ENCODE measurements at regions not wholly inside any gene's neighbourhood (a gene's known extent, or its start where the extent isn't known, plus 50 kb on each side); places are given as distances from the start of the nearest gene placed in this dataset.

- no peak for ATAC-seq
- intact Hi-C loops (cut with DNase I), result no loop called here
- Histone ChIP-seq H3K4me3 (ENCODE audit: low read length) (no peak overlapping the region), H3K27ac (ENCODE audit: low read length) (no peak overlapping the region), H3K27me3 (ENCODE audit: control insufficient read depth, insufficient read depth) (no peaks in the 10 kb centered on the region), H3K4me1 (ENCODE audit: control insufficient read depth, insufficient read depth, low read length) (peaks cover 2% of the 10 kb centered on the region), H3K9me3 (ENCODE audit: control insufficient read depth, low read length) (no peaks in the 10 kb centered on the region)
- WGBS, result 53% methylated on average over 7 of the region's 7 CpGs
- no peak for DNase-seq
Measured at GRCh38 chr10:84829131-84829530, 500.7 kb downstream of the CCSER2 start.

- DNase-seq (no peak), ATAC-seq (peak; percentile 77 to 81)
- Histone ChIP-seq H3K27me3 (ENCODE audit: control insufficient read depth, insufficient read depth) (no peaks in the 10 kb centered on the region), H3K4me3 (ENCODE audit: low read length) (no peak overlapping the region), H3K4me1 (ENCODE audit: control insufficient read depth, insufficient read depth, low read length) (no peaks in the 10 kb centered on the region), H3K27ac (ENCODE audit: low read length) (peak overlapping the region; percentile 90), H3K9me3 (ENCODE audit: control insufficient read depth, low read length) (no peaks in the 10 kb centered on the region)
- intact Hi-C loops (cut with DNase I), result no loop called here
- whole genome bisulfite sequencing, result 54% methylated on average over 3 of the region's 3 CpGs
Measured at GRCh38 chr10:84837041-84837812, 508.8 kb downstream of the CCSER2 start.

GRCh38 chr10:84837877-84838276 lies 509.5 kb downstream of the CCSER2 start:
- WGBS, result 56% methylated on average over 10 of the region's 10 CpGs
- Histone ChIP-seq H3K4me3 (ENCODE audit: low read length) (no peak overlapping the region), H3K4me1 (ENCODE audit: control insufficient read depth, insufficient read depth, low read length) (no peaks in the 10 kb centered on the region), H3K9me3 (ENCODE audit: control insufficient read depth, low read length) (no peaks in the 10 kb centered on the region), H3K27me3 (ENCODE audit: control insufficient read depth, insufficient read depth) (no peaks in the 10 kb centered on the region), H3K27ac (ENCODE audit: low read length) (peak overlapping the region; percentile 90)
- DNase-seq, result peak; percentile 37 to 86 (median 79)
- peak; percentile 87 to 91 for ATAC-seq
- intact Hi-C loops (cut with DNase I), result no loop called here

GRCh38 chr10:84838851-84839250 lies 510.5 kb downstream of the CCSER2 start:
- Histone ChIP-seq H3K27me3 (ENCODE audit: control insufficient read depth, insufficient read depth) (no peaks in the 10 kb centered on the region), H3K4me1 (ENCODE audit: control insufficient read depth, insufficient read depth, low read length) (no peaks in the 10 kb centered on the region), H3K9me3 (ENCODE audit: control insufficient read depth, low read length) (no peaks in the 10 kb centered on the region), H3K27ac (ENCODE audit: low read length) (no peak overlapping the region), H3K4me3 (ENCODE audit: low read length) (no peak overlapping the region)
- intact Hi-C loops (cut with DNase I), result no loop called here
- no peak for DNase-seq
- no peak for ATAC-seq
- WGBS, result 90% methylated on average over 6 of the region's 6 CpGs

GRCh38 chr10:84842593-84842992 lies 514.2 kb downstream of the CCSER2 start:
- Histone ChIP-seq H3K4me1 (ENCODE audit: control insufficient read depth, insufficient read depth, low read length) (no peaks in the 10 kb centered on the region), H3K9me3 (ENCODE audit: control insufficient read depth, low read length) (no peaks in the 10 kb centered on the region), H3K4me3 (ENCODE audit: low read length) (no peak overlapping the region), H3K27ac (ENCODE audit: low read length) (no peak overlapping the region), H3K27me3 (ENCODE audit: control insufficient read depth, insufficient read depth) (no peaks in the 10 kb centered on the region)
- no peak for DNase-seq
- ATAC-seq, result no peak
- intact Hi-C loops (cut with DNase I), result no loop called here

GRCh38 chr10:84844461-84844860 lies 516.1 kb downstream of the CCSER2 start:
- intact Hi-C loops (cut with DNase I), result no loop called here
- DNase-seq (no peak), ATAC-seq (no peak)
- Histone ChIP-seq H3K4me1 (ENCODE audit: control insufficient read depth, insufficient read depth, low read length) (no peaks in the 10 kb centered on the region), H3K4me3 (ENCODE audit: low read length) (no peak overlapping the region), H3K27me3 (ENCODE audit: control insufficient read depth, insufficient read depth) (no peaks in the 10 kb centered on the region), H3K9me3 (ENCODE audit: control insufficient read depth, low read length) (no peaks in the 10 kb centered on the region), H3K27ac (ENCODE audit: low read length) (no peak overlapping the region)
- WGBS, result 17% methylated on average over 2 of the region's 2 CpGs

GRCh38 chr10:84845628-84846261 lies 517.4 kb downstream of the CCSER2 start:
- intact Hi-C loops (cut with DNase I), result no loop called here
- H3K4me3 ChIP-seq (ENCODE audit: low read length), result no peak overlapping the region

GRCh38 chr10:84846658-84847316 lies 518.4 kb downstream of the CCSER2 start:
- no peaks in the 10 kb centered on the region for H3K27me3 ChIP-seq (ENCODE audit: control insufficient read depth, insufficient read depth)
- ATAC-seq (no peak), DNase-seq (no peak)
- no peak overlapping the region for H3K27ac ChIP-seq (ENCODE audit: low read length)
- no peak overlapping the region for H3K4me3 ChIP-seq (ENCODE audit: low read length)
- no peaks in the 10 kb centered on the region for H3K9me3 ChIP-seq (ENCODE audit: control insufficient read depth, low read length)
- H3K4me1 ChIP-seq (ENCODE audit: control insufficient read depth, insufficient read depth, low read length), result no peaks in the 10 kb centered on the region
- WGBS, result 73% methylated on average over 4 of the region's 4 CpGs
- intact Hi-C loops (cut with DNase I), result no loop called here

More at GRCh38 chr10:84845628-84846261, 517.4 kb downstream of the CCSER2 start:
- Histone ChIP-seq H3K4me1 (ENCODE audit: control insufficient read depth, insufficient read depth, low read length) (no peaks in the 10 kb centered on the region), H3K9me3 (ENCODE audit: control insufficient read depth, low read length) (no peaks in the 10 kb centered on the region), H3K27me3 (ENCODE audit: control insufficient read depth, insufficient read depth) (no peaks in the 10 kb centered on the region), H3K27ac (ENCODE audit: low read length) (no peak overlapping the region)
- 82% methylated on average over 2 of the region's 2 CpGs for WGBS
- peak in 1 of 3 donors; percentile 63 for DNase-seq
- no peak for ATAC-seq

GRCh38 chr10:84848967-84849366 lies 520.6 kb downstream of the CCSER2 start:
- intact Hi-C loops (cut with DNase I), result no loop called here
- no peak for DNase-seq
- Histone ChIP-seq H3K9me3 (ENCODE audit: control insufficient read depth, low read length) (no peaks in the 10 kb centered on the region), H3K27me3 (ENCODE audit: control insufficient read depth, insufficient read depth) (no peaks in the 10 kb centered on the region), H3K4me1 (ENCODE audit: control insufficient read depth, insufficient read depth, low read length) (no peaks in the 10 kb centered on the region), H3K4me3 (ENCODE audit: low read length) (no peak overlapping the region), H3K27ac (ENCODE audit: low read length) (no peak overlapping the region)
- WGBS, result 38% methylated on average over 2 of the region's 2 CpGs
- no peak for ATAC-seq

GRCh38 chr10:84850826-84851225 lies 522.4 kb downstream of the CCSER2 start:
- no peak overlapping the region for H3K4me3 ChIP-seq (ENCODE audit: low read length)
- intact Hi-C loops (cut with DNase I), result no loop called here
- ATAC-seq (no peak), DNase-seq (no peak)
- WGBS, result 70% methylated on average over 6 of the region's 6 CpGs
- no peaks in the 10 kb centered on the region for H3K4me1 ChIP-seq (ENCODE audit: control insufficient read depth, insufficient read depth, low read length)
- H3K9me3 ChIP-seq (ENCODE audit: control insufficient read depth, low read length), result no peaks in the 10 kb centered on the region
- no peak overlapping the region for H3K27ac ChIP-seq (ENCODE audit: low read length)
- no peaks in the 10 kb centered on the region for H3K27me3 ChIP-seq (ENCODE audit: control insufficient read depth, insufficient read depth)

GRCh38 chr10:84854439-84854838 lies 526.0 kb downstream of the CCSER2 start:
- H3K4me1 ChIP-seq (ENCODE audit: control insufficient read depth, insufficient read depth, low read length), result no peaks in the 10 kb centered on the region
- no peaks in the 10 kb centered on the region for H3K9me3 ChIP-seq (ENCODE audit: control insufficient read depth, low read length)
- no peak for ATAC-seq
- no peaks in the 10 kb centered on the region for H3K27me3 ChIP-seq (ENCODE audit: control insufficient read depth, insufficient read depth)
- H3K4me3 ChIP-seq (ENCODE audit: low read length), result no peak overlapping the region
- H3K27ac ChIP-seq (ENCODE audit: low read length), result no peak overlapping the region
- 34% methylated on average over 3 of the region's 3 CpGs for WGBS
- intact Hi-C loops (cut with DNase I), result no loop called here
- no peak for DNase-seq

Measured in right cardiac atrium (tissue), 5 donors.